BLaER1 treated with 17β-estradiol and CSF1 and Interleukin-3, amounts not matched to agents 10 nM and 100 nM (cell line): ENCODE measurements at regions not wholly inside any gene's neighbourhood (a gene's known extent, or its start where the extent isn't known, plus 50 kb on each side); places are given as distances from the start of the nearest gene placed in this dataset.
"Not testable (repeated sequence)": the region's sequence is repeated elsewhere in the genome, so short reads cannot be mapped to it uniquely, and the experiment has no call there.

ENCODE experiments used
- H3K27ac ChIP-seq, 11 experiments: shearing (Covaris generic); formaldehyde crosslinking; 2 replicates each; pipeline ENCODE4 v1.8.1; 2022
- H3K27me3 ChIP-seq, 11 experiments: shearing (Covaris generic); formaldehyde crosslinking; 2 replicates each; pipeline ENCODE4 v1.8.1; 2022
- H3K36me3 ChIP-seq, 11 experiments: shearing (Covaris generic); formaldehyde crosslinking; 2 replicates each; pipeline ENCODE4 v1.8.1; 2022
- H3K4me1 ChIP-seq, 10 experiments: shearing (Covaris generic); formaldehyde crosslinking; 2 replicates each; pipeline ENCODE4 v1.8.1; 2022
- H3K4me2 ChIP-seq, 11 experiments: shearing (Covaris generic); formaldehyde crosslinking; 2 replicates each; pipeline ENCODE4 v1.8.1; 2022
- H3K4me3 ChIP-seq, 10 experiments: shearing (Covaris generic); formaldehyde crosslinking; 2 replicates each; pipeline ENCODE4 v1.8.1; 2022
- H3K9ac ChIP-seq, 11 experiments: shearing (Covaris generic); formaldehyde crosslinking; 2 replicates each; pipeline ENCODE4 v1.8.1; 2022
- H3K9me3 ChIP-seq, 11 experiments: shearing (Covaris generic); formaldehyde crosslinking; replicated peaks in 1 of 11; 2 replicates each; pipeline ENCODE4 v1.8.1; 2022
- H4K20me1 ChIP-seq, 11 experiments: shearing (Covaris generic); formaldehyde crosslinking; 2 replicates each; pipeline ENCODE4 v1.8.1; 2022
- Cebpa-rat ChIP-seq, 11 experiments: shearing (Covaris generic); IDR thresholded peaks; 2 replicates each; pipeline ENCODE4 v1.8.1; 2022

- Histone ChIP-seq H3K4me1 (peaks cover 14 to 21% (median 19%) of the 10 kb centered on the region in 10 experiments), H3K27me3 (no peaks in the 10 kb centered on the region), H3K27ac (no peak overlapping the region), H3K9ac (no peak overlapping the region), H4K20me1 (no peaks in the 10 kb centered on the region), H3K4me2 (no peak overlapping the region), H3K4me3 (no peak overlapping the region), H3K36me3 (no peaks in the 10 kb centered on the region), H3K9me3 (no peaks in the 10 kb centered on the region)
- TF ChIP-seq Cebpa-rat (IDR thresholded peaks at IDR 0.05): no peak
Observed at GRCh38 chr2:2898744-2899143, 478.9 kb downstream of the EIPR1 start.

- H3K9me3 ChIP-seq: no peaks in the 10 kb centered on the region
- no peaks in the 10 kb centered on the region for H3K27me3 ChIP-seq
- H3K4me1 ChIP-seq: peaks cover 4 to 10% (median 9%) of the 10 kb centered on the region in 10 experiments
- no peaks in the 10 kb centered on the region for H3K36me3 ChIP-seq
- no peak overlapping the region for H3K4me3 ChIP-seq
- H4K20me1 ChIP-seq: no peaks in the 10 kb centered on the region
- H3K9ac ChIP-seq: no peak overlapping the region
- TF ChIP-seq Cebpa-rat (IDR thresholded peaks at IDR 0.05): no peak
- no peak overlapping the region for H3K27ac ChIP-seq
- H3K4me2 ChIP-seq: no peak overlapping the region
Observed at GRCh38 chr2:2896643-2897042, 481.0 kb downstream of the EIPR1 start.

- no peaks in the 10 kb centered on the region for H3K27me3 ChIP-seq
- H3K9ac ChIP-seq: no peak overlapping the region
- H3K4me1 ChIP-seq: peaks cover 0 to 4% (median 3%) of the 10 kb centered on the region in 10 experiments; a peak in 16 of 20 replicates
- H3K36me3 ChIP-seq: no peaks in the 10 kb centered on the region
- H3K9me3 ChIP-seq: no peaks in the 10 kb centered on the region
- H3K27ac ChIP-seq: no peak overlapping the region
- no peak overlapping the region for H3K4me2 ChIP-seq
- H3K4me3 ChIP-seq: no peak overlapping the region
- H4K20me1 ChIP-seq: no peaks in the 10 kb centered on the region
- TF ChIP-seq Cebpa-rat (IDR thresholded peaks at IDR 0.05): no peak
Observed at GRCh38 chr2:2896011-2896410, 481.6 kb downstream of the EIPR1 start.

GRCh38 chr2:2894011-2894410 lies 483.6 kb downstream of the EIPR1 start:
- H3K27ac ChIP-seq, H3K36me3 ChIP-seq, H3K4me2 ChIP-seq, H3K4me3 ChIP-seq, H3K9me3 ChIP-seq, H4K20me1 ChIP-seq, H3K4me1 ChIP-seq, H3K27me3 ChIP-seq, H3K9ac ChIP-seq: not testable (repeated sequence)

- TF ChIP-seq Cebpa-rat (IDR thresholded peaks at IDR 0.05): no peak
- Histone ChIP-seq H3K27ac (no peak overlapping the region), H3K4me2 (no peak overlapping the region), H3K36me3 (no peaks in the 10 kb centered on the region), H4K20me1 (no peaks in the 10 kb centered on the region), H3K9me3 (no peaks in the 10 kb centered on the region), H3K4me1 (no peaks in the 10 kb centered on the region), H3K9ac (no peak overlapping the region), H3K27me3 (no peaks in the 10 kb centered on the region), H3K4me3 (no peak overlapping the region)
Observed at GRCh38 chr2:2892892-2893291, 484.7 kb downstream of the EIPR1 start.

- Histone ChIP-seq H3K9ac (no peak overlapping the region), H3K9me3 (no peaks in the 10 kb centered on the region), H3K4me2 (no peak overlapping the region), H4K20me1 (no peaks in the 10 kb centered on the region), H3K4me1 (no peaks in the 10 kb centered on the region), H3K27ac (no peak overlapping the region), H3K27me3 (no peaks in the 10 kb centered on the region), H3K36me3 (no peaks in the 10 kb centered on the region), H3K4me3 (no peak overlapping the region)
- no peak for TF ChIP-seq Cebpa-rat (IDR thresholded peaks at IDR 0.05)
Observed at GRCh38 chr2:2892378-2892777, 485.2 kb downstream of the EIPR1 start.

- H3K4me1 ChIP-seq: no peaks in the 10 kb centered on the region
- no peaks in the 10 kb centered on the region for H3K36me3 ChIP-seq
- H3K27me3 ChIP-seq: no peaks in the 10 kb centered on the region
- no peak overlapping the region for H3K4me3 ChIP-seq
- no peak overlapping the region for H3K4me2 ChIP-seq
- no peak overlapping the region for H3K9ac ChIP-seq
- TF ChIP-seq Cebpa-rat (IDR thresholded peaks at IDR 0.05): no peak
- H3K9me3 ChIP-seq: no peaks in the 10 kb centered on the region
- no peak overlapping the region for H3K27ac ChIP-seq
- H4K20me1 ChIP-seq: no peaks in the 10 kb centered on the region
Observed at GRCh38 chr2:2890901-2891300, 486.7 kb downstream of the EIPR1 start.

GRCh38 chr2:2890246-2890645 lies 487.4 kb downstream of the EIPR1 start:
- no peaks in the 10 kb centered on the region for H3K27me3 ChIP-seq
- no peak overlapping the region for H3K9ac ChIP-seq
- TF ChIP-seq Cebpa-rat (IDR thresholded peaks at IDR 0.05): no peak
- no peaks in the 10 kb centered on the region for H3K4me1 ChIP-seq
- H3K27ac ChIP-seq: no peak overlapping the region
- no peaks in the 10 kb centered on the region for H4K20me1 ChIP-seq
- no peak overlapping the region for H3K4me3 ChIP-seq
- no peaks in the 10 kb centered on the region for H3K36me3 ChIP-seq
- no peak overlapping the region for H3K4me2 ChIP-seq
- no peaks in the 10 kb centered on the region for H3K9me3 ChIP-seq

GRCh38 chr2:2889646-2890045 lies 488.0 kb downstream of the EIPR1 start:
- Histone ChIP-seq H3K9ac (no peak overlapping the region), H3K27me3 (no peaks in the 10 kb centered on the region), H3K4me2 (no peak overlapping the region), H3K9me3 (no peaks in the 10 kb centered on the region), H3K36me3 (no peaks in the 10 kb centered on the region), H3K27ac (no peak overlapping the region), H4K20me1 (no peaks in the 10 kb centered on the region), H3K4me1 (no peaks in the 10 kb centered on the region), H3K4me3 (no peak overlapping the region)
- no peak for TF ChIP-seq Cebpa-rat (IDR thresholded peaks at IDR 0.05)

GRCh38 chr2:2889141-2889540 lies 488.5 kb downstream of the EIPR1 start:
- Histone ChIP-seq H3K9me3 (no peaks in the 10 kb centered on the region), H3K27ac (no peak overlapping the region), H4K20me1 (no peaks in the 10 kb centered on the region), H3K36me3 (no peaks in the 10 kb centered on the region), H3K27me3 (no peaks in the 10 kb centered on the region), H3K4me2 (no peak overlapping the region), H3K4me1 (no peaks in the 10 kb centered on the region), H3K9ac (no peak overlapping the region), H3K4me3 (no peak overlapping the region)
- TF ChIP-seq Cebpa-rat (IDR thresholded peaks at IDR 0.05): no peak
